GM18526 (cell line): ENCODE measurements at regions not wholly inside any gene's neighbourhood (a gene's known extent, or its start where the extent isn't known, plus 50 kb on each side); places are given as distances from the start of the nearest gene placed in this dataset.

Experiments used
- POLR2A ChIP-seq: IDR thresholded peaks from 3 replicates; pipeline ENCODE4 v1.6.1; 2011; ENCODE audit not compliant: insufficient read length; ENCODE audit errors: extremely low read depth

DNA sequence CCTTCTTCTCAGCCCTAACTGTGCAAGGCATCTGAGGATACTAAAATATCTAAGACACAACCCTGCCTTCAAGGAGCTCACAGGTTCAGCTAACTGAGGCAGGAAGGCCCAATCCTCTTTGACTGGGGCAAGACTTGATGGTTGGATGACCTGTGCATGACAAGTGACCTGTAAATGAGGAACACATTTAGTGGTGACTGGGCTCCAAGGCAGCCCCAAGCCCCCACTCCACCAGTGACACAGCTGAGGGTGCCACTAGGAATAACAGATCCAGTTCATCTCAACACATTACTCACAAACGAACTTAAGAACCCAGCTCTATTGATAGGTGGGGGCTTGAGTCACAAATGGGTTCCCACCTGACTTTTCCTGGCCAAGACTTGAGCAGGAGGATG lies 244.7 kb upstream of the IRF2BP2 start:
- no peak for TF ChIP-seq POLR2A

DNA sequence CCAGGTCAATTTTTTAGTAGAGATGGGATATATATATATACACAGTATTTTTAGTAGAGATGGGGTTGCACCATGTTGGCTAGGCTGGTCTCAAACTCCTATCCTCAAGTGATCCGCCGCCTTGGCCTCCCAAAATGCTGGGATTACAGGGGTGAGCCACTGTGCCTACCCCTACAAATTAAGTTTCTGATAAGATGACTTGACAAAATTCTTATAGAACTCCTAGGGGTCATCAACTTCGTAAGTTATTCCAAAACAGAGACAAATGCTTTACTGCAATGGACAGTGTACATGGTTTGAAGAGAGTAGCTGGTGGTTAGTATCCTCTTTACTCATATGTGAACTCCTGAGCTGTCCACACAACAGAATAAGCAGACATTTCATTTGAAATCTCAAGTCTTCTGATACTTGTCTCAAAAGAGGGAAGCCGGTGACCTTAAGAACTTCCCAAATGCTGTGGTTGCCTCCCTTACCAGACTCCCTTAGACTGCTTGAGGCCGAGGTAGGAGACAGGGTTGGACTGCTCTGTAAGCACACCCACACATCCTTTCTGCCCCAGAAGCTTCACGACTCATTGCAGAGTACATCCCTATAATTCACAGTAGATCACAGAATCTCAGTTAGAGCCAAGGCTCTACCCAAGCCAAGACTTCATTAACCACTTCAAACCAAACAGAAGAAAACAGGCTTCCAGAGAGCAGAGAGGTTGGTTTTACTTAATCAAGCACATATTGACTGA lies 244.1 kb upstream of the IRF2BP2 start:
- no peak for TF ChIP-seq POLR2A

DNA sequence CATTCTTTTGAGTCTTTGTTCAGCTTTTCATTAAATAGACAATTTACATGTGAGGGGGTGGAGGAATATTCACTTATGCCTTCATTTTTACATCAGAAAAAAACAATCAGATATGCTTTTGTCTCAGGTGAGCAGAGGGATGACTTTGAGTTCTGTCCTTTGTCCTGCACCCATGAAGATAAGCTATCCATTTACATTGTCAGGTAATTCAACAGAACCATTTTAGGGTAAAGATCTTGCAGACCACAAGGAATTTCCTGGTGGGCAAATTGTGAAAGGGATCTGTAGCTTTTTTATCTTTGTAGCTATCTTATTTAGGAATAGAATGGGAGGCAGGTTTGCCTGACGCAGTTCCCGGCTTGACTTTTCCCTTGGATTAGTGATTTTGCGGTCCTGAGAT lies 242.7 kb upstream of the IRF2BP2 start:
- TF ChIP-seq POLR2A = no peak

DNA sequence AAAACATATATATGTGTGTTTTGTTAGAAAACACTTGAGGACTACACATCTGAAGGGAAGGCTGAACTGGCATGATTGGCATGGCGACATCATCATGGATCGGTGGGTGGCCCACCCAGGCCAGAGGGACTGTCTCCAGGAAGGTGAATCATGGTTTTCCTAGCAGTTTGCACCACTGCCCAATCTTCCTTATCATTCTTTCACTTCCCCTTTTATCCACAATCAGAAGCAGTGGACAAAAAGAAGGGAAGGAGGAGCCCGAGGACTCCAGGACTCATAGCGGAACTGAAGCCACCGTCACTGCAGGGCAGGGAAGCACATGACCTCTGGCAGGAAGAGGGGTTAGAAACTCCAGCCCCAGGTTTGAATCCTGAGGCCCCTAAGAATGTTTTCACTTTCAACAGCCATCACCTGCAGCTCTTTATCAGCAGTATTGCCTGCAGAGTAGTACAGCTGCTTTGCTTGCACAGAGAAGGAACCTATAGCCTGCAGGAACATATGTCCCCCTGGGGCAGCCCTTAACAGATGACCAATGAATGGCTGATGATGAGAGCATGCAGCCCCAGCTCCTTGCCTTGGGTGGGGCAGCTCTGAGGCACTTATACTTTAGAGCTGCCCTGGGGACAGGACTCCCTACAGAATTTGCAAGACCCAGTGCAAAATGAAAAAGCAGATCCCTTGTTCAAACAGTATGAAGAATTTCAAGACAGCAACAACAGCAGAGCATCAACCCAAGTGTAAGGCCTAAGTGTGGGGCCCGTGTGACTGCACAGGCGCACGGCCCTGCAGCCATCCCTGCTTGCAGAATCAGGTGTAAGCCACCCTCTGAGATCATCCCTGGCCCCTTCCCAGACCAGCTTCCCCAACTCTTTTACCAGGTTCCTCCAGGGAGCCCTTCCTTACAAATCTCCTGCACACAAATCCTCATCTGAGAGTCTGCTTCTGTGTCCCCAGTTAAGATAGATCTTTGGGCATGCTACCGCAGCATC lies 241.8 kb upstream of the IRF2BP2 start:
- no peak for TF ChIP-seq POLR2A

DNA sequence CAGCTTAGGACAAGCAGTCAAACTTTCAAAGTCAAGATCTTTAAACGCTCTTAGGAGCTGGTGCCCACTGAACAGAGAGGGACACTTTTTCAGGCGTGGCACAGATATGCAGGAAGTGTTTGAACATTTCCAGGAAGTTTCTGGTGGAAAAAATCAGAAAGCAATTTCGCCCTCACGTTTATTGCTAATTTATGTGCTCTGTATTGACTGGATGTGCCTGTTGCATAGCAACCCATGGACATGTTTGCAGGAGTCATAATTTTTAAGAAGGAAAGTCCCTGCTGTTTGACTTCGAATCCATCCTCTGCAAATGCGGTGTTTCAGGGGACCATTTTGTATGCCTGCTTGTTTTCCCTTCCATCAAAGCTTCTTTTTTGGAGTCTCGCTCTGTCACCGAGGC lies 239.9 kb upstream of the IRF2BP2 start:
- TF ChIP-seq POLR2A = no peak

DNA sequence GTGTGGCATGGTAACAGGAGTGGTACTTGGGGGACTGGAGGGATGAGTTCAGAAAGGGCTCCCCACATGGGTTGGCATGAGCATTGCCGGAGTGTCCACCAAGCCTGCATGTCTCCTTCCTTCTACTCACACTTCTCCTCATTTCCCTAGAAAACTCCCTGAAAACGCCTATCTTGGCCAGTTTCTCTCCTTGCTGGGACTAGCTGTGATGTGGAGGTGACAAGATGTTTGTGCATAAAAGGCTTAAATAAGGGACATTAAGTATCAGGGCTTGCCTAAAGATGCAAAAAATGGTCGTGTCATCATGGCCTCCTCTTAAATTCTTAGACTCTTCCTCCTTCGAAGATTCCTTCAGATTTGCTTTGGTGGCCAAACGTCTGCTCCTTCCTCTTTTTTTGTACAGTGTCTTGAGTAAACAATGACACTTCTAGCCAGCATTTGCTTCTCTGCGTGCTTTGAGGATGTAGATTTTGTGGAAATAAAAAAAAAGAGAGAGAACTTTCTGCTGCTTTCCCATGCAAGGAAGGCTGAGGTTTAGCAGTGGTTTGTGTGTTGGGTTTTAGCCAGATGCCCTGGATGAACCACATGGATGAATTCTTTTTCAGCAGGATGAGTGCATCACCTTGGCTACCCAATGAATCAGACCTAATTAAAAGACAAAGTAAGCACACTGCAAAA lies 239.1 kb upstream of the IRF2BP2 start:
- no peak for TF ChIP-seq POLR2A

DNA sequence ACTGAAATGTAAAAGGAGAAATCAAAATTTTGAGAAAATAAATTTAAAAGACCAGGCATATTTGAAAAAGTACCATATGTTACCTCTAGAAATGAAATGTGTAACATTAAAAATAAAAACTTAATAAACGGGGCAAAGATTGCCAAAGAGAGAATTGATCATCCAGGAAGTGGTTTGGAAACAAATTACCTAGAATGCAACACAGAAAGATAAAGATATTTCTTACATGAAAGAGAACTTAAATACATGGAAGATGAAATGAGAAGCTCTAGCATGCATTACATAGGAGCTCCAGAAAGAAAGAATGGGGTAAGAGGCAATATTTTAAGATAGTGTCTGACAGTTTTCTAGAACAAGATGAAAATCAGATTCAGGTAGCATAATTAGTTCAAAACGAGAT lies 235.9 kb upstream of the IRF2BP2 start:
- TF ChIP-seq POLR2A = no peak

DNA sequence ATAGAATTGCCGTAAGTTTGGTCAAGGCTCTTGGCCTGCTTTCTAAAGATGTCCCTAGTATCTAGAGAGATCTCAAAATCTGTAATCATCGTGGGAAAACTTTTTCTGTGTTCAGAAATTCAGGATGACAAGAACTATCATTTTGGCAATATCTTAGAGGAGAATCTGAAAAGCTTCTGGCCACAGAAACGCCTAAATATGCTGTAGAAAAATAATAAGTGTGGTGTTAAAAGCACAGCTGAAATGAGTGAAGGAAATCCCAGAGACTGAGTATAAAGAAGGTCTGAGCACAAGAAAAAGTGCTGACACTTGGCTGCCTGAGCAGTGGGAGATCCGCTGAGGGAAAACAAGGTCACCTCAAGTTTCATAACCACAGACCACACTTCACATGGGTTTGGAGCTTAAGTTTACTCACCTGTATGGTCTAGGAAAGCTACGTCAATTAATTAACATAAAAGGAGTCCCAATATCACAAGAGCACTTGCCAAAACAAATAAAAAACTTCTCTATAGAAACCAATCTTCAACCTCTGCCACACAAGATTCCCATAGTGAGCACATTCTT lies 235.2 kb upstream of the IRF2BP2 start:
- no peak for TF ChIP-seq POLR2A

DNA sequence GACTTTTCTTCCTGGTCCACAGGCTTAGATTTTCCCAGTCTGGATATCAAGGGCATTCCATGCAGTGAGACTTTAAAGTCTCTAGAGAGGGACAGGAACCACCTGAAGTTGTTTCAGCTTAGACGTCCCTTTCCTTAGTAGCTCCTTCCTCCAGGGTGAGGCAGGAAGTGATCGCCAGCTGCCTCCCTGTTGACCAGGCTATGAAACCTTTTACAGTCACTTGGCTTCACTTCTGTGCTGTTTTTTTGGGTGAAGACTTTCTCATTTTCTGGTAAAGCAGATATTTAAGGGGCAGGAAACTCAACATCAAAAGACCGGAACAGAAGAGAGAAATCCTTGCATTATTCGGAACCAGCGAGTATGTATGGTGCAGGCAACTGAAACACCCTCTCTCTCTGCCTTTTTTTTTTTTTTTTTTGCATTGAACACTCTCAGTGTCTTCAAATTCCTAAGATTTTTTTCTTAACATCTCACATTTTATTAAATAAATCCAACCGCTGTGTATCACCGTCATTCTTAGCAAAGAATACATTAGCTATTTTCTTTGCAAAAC lies 234.6 kb upstream of the IRF2BP2 start:
- TF ChIP-seq POLR2A = no peak

DNA sequence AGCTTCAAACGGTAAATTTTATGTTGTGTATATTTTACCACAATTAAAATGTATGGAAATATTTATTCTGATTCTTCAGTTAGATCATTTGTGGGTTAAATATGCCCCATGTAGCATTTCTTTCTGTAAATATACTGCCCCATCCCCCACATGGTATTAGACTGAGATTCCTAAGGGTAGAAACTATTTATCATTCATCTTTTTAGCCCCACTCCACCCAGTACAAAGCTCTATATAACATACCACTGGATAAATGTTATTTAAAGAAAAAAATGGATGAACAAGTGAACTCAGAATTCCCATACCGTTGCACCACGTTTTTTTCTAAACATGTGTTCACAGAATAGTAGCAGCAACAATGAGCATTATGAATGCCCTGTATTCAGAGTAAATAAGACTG lies 234.0 kb upstream of the IRF2BP2 start:
- no peak for TF ChIP-seq POLR2A

DNA sequence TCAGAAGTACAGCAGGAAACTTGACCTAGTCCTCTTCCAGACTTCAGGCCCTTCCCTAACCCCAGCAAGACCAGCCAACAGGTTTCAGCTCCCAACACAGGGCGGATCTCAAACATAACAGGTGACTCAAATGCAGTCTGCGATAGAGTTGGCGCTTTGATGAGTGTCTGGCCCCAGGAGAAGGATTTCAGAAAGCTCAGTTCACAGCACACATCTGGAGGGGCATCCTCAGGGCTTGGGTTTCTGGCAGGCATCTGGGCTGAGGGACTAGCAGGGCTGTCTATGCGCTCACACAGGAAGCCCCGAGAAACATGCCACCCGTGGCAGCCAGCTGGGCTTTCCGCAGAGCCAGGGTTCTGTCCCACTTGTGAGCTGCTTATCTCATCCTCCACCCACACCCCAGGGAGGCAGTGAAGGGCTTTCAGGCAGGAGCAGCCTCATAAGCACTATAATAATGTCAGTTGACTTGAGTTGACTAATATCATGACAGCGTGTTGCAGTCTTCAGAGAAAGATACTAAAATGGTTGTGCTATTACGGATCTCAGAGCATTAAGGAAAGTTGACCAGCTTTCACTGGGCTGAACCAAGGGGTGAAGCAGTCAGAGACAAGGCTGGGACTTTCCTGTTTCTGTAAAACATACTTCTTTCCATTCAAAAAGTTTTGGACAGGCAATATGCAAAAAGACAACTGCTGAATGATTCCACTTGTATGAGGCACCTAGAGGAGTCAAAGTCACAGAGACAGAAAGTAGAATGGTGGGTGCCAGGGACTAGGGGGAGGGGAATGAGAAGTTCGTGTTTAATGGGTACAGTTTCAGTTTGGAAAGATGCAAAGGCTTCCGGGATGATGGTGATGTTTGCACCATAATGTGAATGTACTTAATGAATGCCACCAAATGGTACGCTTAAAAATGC lies 233.0 kb upstream of the IRF2BP2 start:
- peak; percentile 24 for TF ChIP-seq POLR2A

DNA sequence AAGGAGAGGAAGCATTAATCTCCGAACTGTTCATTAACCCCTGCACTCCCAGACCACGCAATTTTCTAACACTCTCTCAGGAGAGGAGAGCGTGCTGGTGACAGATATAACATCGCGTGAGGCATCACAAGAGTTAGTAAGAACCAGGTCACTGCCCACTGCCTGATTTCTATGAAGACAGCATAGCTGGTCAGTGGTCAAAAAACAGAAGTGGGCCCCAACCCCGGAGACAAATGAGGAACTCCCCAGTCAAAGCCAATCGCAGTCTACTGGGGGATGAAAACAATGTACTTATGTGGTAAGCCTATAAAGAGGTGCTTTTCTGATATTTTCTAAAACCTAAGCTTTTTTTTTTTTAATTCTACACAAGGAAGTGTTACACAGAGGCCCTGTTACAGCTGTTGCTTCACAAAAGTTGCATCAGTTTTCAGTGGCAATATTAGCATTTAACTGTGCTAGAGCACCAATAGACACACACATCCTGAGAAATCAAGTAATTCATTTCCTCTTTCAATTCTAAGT lies 231.8 kb upstream of the IRF2BP2 start:
- TF ChIP-seq POLR2A = no peak

DNA sequence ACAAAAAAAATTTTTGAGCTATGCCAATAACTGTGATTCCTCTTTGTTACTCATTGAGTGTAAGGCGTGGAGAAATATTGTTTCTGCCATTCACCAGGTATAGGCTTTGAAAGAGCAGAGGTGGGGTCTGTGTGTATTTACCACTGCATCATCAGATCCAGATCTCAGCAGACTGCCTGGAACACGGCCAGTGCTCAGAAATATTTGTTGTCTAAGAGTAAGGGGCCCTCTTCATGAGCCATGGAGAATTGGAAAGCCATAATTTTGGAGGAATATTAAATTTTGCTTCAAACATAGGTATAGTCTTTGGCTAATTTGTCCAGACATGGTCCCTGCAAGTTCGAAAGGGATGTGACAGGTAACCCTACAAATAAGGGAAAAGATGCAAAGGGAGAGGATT lies 231.3 kb upstream of the IRF2BP2 start:
- TF ChIP-seq POLR2A = no peak

DNA sequence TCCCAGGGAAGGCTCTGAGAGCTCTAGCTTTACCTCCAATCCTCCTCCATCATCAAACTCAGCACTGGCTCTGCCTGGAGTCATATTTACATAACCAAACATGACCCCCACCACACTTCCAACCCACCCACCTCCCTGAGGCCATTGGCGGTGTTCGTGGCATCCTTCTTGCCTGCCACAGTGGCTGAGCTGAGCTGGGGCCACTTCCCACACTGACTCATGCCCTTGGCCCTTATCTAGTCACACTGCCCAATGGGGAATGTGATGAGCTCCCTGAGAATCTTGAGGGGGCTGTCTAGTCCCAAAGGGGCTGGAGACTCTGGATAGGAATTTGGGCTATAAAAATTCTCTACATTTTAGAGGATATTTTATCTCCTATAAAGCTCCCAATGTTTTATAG lies 230.9 kb upstream of the IRF2BP2 start:
- TF ChIP-seq POLR2A = no peak
